HuH-7.5 (cell line): ENCODE measurements at regions not wholly inside any gene's neighbourhood (a gene's known extent, or its start where the extent isn't known, plus 50 kb on each side); places are given as distances from the start of the nearest gene placed in this dataset.

Experiments used
- DNase-seq: peaks from one replicate; pipeline ENCODE4 v3.0.0; 2011; ENCODE audit warnings: low spot score

DNA sequence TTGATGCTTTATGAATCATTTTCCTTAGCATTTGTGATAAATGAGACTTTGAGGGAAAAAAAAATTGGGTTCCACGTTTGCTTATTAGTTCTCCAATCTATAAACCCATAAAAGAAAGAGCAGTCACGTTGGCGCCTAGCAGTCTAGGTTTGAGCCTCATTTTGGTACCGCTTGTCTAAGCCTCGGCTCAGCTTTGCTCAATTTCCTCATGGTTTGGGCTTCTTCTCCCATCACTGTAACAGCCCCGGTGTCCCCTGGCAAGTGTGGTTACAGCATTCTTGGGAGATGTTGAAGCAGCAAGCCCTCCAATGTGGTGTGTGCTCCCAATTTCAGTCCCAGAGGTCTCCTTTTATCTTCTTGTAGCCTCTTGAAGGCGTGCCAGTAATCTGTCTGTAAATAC, 578.4 kb downstream of the CDK5RAP2 start:
- no peak for DNase-seq

DNA sequence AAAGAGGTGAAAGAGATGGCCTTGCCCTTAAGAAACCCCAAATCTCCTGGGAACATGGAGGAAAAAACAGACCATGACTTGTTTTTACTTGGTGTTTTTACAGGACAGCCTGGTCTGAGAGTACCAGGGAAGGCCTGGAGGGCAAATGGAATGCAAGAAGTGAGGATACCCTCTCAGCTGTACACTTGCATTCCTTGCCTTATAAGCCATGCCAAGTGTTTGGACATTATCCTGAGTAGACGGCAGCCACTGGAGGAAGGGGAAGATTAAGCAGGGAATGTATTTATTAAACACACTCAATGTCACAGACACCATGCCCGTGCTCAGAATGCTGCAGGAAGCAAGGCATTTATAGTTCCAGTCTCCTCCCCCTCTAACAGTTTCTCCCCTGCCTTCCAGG, 581.4 kb downstream of the CDK5RAP2 start:
- DNase-seq = no peak

DNA sequence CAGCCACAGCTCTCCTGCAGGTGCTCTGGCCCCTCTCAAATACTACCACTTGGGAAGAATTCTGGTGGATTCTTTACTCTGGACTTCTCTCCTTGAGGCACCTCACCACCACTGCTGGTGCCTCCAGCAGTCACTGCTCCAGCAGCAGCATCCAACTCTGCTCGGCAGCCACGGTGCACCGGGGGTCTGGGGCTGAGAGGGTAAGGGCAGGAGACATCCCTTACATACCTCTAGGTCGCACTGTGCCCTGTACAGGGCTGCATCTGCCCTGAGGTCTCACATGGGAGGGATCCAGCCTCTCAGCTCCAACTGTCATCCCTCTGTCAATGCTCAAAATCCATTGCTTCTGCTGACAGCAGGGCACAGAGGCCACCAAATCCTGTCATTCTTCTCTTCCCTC, 588.2 kb downstream of the CDK5RAP2 start:
- DNase-seq = no peak

DNA sequence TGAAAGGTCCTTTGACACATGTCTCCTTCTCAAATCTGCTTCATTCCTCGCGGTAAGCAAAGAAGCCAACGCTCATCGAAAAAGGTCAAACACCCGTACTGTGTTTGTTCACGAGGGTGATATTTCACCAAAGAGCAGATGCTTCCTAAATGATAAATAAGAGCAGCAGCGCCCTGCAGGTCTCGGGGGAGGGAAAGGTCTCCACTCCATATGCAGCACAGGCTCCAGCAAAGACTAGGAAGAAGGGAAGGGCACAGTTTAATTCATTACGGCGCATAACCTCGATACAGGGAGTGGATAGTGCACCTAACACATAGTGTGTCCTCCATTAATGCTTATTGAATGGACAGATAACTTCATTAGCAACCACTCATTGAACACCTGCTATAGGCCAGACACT, 593.3 kb downstream of the CDK5RAP2 start:
- DNase-seq = no peak

DNA sequence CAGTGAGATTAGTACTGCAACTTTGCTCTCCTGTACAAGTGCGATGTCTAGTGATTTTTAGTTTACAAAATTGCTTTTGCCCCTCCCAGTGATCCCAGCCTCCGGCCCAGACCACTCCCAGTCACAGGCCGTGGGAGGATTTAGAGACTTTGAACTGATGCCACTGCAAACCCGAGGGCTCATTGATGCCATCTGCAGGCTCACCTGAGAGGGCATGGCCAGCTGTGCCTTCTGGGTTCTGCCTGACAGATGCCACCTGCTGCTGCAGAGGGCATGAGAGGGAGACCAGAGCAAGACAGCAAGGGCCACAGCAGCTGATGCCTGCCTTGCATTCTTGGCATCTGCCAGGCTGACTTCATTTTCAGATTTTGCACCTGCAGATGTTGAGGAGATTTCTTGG, 593.8 kb downstream of the CDK5RAP2 start:
- no peak for DNase-seq

DNA sequence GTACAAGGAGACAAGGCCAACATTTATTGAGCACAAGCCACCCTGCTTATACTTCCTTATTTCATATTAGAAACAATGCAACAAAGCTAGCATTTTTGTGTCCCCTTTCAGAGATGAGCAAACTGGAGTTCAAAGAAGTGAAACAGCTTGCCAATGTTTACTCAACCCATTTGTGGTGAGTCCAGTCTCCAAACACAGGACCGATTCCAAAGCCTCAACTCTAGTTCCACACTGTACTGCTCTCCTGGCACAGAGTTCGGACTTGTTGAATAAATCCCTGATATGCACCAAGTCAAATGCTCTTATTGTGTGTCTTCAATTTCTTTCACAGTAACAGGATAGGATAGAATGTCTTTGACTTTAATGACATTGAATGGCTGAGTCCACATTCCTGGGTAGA, 604.8 kb upstream of the BRINP1 start:
- DNase-seq = no peak

DNA sequence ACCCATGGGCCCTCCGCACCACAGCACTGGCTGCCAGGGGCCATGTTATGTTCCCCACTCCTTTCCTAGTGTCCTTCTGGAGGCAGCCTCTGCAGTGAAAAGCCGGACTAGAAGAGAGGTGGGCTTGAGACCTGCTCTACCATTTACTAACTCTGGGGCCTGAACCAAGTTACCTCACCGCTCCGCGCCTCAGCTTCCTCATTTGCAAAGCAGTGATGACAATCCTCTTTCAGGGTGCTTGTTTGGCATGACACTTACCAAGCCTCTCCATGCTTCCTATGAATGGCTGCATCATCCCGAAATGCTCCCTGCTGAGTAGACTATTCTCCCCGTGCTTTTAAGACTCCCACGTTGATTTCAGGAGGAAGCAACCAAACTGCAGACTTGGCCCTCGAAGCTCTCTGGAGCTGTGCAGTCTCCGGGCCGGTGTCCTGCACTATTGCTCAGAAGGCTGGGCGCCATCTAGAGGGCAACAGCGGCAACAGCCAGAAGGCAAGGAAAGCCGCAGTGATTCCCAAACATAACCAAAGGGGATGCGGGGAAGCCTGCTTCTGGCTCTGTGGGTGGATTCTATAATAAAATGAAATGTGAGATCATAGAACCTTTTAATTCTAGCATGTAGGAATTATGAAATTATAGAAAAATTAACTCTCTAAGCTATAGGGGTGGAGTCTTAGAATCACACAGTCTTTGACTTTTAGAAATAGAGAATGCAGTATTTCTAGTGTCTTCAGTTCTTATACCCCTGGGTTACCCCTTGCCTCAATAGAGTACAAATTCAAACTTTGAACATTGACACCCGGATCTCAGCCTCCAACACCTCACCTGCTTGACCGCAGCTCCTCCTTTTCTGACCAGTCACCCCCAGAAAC, 599.8 kb upstream of the BRINP1 start:
- peak; percentile 68 for DNase-seq

DNA sequence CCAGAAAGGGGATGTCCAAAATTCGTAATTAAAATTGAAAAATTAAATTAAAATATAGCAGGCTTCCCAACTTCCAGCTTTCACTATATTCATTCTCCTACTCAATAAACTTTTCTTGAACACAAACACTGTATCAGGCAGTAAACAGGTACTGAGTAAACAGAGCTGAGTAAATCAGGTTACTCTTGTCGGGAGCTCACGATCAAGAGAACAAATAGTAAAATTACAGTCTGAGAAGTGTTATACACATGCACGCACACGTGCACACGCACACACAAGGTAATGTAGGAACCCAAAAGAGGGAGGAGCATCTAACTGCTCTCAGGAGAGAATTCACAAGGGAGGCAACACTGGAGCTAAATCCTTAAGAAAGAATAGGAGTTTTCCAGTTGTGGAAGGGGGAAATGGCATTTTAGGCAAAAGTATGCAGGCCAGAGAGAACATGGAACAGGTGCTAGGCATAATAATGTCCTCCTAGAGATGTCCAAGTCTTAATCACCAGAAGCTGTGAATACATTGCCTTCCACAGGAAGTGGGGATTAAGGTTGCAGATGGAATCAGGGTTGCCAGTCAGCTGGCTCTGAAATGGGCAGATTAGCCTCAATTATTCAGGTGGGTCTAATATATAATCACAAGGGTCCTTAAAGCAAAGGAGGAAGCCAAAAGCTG, 598.8 kb upstream of the BRINP1 start:
- no peak for DNase-seq

DNA sequence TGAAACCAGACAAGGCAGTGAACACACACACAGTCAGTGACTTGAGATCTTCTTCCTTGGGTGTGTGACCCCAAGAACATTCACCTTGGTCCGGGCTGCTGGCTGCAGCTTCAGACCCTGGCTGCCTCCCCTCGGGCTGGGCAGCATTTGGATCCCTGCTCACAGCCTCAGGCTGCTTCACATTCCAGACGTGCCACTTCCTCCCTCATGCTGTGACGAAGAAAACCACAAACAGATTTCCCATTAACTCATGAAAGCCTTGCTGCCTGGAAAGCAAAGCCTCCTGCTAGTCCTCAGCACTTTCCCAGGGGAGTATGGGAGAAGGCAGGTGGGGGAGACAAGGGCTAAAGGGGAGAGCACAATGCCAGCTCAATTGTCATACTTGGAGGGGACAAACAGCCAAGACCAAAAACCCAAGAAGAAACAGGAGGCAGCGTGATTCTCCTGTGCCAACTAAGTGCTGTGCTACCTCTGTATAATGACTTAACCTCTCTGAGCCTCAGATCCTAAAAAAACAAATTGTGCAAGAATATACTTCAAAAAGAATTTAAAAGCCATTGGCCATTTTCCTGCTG, 594.6 kb upstream of the BRINP1 start:
- no peak for DNase-seq

DNA sequence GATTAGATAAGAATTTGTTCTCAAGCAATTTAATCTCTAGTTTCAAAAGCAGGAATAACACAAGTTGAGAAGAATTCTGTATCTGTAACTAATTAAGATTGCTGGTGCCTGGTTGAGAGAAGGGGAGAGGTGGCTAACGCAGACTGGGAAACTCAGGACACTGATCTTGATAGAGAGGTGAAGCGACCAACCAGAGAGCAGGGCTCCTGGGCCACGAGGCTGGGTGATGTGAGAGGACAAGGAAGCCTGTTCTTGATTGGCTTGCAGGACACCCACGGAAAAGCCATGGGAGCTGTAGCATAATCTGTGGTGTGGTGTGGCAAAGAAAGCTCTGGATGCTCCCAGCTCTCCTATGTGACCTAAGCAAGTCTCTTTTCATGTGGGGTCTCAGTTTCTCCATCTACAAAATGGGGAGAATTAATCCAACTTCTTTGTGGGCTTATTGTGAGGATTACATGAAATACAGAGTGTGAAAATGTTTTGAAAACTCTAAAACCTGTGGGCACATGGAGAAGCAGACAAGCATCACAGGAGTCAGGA, 594.1 kb upstream of the BRINP1 start:
- no peak for DNase-seq

DNA sequence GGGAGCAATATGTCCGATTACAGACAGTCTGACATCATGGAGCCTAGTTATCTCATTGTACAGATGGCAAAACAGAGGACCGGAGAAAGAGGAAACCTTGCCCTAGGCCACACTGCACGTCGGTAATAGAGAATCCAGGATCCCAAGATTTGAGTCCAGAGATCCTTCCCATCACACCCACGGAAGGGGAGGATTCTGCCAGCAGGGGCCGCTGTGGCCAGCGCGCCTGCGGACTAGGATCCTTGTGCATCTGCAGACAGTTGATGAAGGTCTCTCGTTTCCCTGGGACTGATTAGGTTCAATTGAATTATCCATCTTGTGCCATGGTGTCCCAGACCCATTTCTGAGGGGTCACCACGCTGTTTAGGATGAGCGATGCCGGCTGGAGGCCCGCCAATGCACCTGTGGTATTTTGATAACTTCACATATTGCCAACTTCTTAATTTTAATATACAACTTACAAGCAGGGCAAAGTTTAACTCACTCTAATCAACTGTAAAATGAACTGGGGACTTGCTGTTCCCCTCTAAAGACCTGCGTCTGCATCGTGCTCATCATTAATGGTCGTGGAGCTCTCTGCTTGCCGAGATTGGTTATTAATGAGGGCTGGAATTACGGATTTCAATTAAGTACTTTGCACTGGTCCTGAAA, 592.7 kb upstream of the BRINP1 start:
- peak; percentile 47 for DNase-seq

DNA sequence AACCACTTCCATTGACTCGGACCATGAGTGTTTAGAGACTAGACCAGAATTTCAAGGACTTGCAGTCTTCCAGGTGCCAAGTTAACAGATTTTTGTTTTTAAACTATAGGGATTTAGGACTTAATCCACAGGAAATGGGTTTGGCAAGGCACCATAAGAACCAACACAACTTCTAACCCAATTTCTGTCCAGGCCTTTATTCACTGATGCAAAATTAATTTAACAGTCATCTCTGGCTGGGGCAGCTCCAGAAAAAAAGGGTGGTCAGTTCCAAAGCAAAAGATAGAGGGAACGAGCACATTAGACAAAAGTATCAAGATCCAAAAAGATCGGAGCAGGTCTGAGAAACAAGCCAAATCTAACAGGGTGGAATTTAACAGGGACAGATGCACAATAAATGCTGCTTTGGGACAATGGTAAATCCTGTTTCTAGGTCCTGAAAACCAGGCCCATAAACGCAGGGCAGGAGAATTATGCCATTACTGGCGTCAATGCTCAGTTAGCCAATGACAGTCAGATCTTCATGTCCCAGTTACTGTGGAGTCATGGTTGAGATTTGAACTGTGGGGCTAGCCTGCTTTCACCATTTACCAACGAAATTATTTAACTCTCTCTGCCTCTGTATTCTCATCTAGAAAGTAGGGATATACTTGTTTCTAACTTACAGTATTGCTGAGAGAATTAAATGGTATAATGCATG, 590.8 kb upstream of the BRINP1 start:
- DNase-seq = no peak

DNA sequence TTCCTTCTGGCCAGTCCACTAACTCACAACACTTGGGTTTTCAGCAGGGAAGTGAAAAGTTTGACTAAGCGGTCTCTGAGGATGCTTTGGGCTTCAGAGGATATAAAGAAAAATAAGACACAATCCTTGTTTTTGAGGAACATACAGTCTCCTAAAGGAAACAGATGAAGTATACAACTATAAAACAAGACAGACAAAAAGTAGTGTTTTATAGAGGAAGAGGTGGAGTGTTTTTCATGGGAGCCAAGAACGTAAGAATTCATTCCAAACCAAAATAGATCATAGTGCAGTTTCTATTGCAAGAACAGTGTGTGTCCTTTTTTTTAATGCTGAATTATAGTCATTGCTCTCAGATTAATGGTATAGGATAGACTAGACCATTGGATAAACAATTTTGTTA, 586.9 kb upstream of the BRINP1 start:
- DNase-seq = no peak

DNA sequence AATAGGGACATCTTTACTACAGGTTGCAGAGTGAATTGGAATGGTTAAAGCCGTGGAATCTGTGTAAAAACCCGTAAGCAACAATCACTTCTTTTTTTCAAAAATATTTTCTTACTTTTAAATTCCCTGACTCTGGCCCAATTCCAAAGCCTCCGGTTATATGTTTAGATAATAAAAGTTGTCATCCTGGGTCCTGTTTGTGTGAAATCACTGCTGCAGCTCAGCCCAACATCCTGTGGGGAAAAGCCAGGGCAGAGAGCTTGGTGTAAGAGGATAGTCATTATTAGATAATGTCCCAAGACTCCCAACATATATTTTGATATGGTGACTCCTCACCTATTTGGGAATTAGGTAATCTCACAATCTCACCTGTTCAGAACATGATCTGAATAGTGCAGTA, 586.0 kb upstream of the BRINP1 start:
- no peak for DNase-seq

DNA sequence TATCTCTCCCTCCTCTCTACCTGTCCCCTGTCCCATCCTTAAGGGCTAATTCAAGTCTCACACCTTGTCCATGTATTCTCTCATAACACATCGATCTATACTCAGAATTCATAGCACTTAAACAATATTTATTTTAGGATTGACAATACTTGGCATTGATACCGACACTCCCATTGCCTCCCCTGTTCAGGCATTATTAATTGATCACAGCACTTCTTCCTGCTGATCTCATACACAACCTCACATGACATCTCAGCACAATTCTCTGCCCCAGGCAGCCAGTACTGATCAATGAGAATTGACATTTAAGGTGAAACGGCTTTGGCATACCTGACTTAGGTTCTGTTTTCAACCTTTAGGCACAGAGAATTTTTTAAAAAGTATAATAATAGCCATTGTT, 582.4 kb upstream of the BRINP1 start:
- DNase-seq = no peak

DNA sequence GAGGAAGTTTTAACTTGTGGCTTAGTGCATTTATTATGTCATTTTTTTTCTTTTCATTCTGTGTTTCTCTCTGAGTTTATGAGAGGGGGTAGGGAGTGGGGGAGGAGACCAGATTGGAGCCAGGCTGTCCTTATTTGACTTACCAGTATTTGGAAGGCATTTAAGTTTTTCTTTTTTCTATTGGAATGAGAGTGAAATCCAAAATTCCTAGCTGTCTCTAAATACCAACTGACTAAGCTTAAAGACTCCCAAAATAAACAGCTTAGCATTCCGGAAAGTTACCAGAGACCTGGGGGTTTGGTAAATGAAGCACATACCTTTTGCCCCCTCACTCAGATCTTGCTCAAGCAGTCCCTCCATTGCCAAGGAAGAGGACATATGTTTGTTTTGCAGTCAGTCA, 581.9 kb upstream of the BRINP1 start:
- DNase-seq = no peak

DNA sequence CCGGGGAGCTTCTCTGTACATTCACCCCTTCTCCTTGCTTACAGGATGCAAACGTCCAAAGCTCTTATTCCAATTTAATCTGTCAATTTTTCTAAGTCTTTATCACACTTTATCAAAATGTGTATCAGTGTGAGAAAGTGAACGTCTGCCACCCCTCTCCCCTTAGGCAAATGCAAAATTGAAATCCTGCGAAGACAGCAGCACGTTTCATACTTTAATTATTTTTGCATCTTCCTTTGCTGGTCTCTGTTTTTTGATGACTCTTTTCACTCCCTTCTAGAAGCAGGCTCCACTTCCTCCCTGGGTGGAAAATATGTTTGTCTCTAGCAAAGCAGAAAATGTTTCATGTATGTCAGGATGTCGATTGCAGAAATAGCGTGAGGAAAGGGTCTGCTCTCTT, 576.5 kb upstream of the BRINP1 start:
- no peak for DNase-seq

DNA sequence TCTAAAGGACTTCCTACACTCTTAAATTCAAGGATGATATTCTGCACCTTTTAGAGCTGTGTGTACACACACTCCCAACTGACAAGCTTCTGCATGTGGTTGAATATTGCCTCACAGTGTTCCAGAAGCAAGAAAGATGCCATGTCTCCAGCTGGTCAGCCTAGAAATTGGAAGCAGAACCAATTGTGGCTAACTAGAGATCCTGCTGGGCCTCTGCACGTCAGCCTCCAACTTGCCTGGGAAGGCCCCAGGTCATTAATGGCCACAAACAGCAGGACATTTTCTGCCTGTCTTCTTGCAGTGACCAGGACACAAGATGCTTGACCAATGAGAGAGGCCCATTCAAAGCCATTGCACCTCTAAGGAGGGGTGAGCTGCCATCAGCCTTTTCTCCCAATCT, 571.9 kb upstream of the BRINP1 start:
- no peak for DNase-seq

DNA sequence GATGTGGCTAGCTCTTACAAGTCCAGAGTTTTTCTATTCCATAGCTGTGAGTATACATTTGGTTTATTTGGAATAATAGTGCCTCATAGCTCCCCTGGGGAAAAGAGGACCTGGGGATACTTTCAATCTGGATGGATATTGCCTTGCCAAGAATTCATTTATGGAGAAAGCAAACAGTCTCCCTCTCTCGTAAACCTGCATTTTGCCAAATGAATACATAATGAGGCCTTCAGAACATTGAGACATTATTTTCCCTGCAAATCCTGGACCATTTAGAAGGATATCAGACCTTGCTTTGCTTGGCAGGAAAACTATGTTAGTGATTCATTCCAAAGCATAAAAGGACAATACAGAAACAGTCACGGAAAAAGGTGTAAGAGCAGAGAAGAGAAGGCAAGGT, 569.6 kb upstream of the BRINP1 start:
- DNase-seq = no peak

DNA sequence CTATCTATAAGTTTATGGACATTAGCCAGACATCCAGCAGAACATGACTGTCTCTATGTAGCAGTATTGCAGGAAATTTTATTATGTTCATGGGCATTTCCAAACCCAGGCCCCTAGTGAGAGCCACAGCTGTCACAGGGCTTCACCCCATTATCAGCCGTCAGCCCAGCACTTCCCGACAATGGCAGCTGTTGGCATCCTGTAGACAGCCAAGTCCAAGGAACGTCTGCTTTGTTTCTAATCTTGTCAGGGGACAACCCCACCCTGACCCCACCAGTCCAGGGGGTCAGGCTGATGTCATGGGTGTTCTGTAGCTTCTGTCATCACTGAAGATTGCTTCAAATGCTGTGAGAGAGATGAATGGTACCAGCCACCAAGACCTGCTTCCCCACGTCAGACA, 565.3 kb upstream of the BRINP1 start:
- DNase-seq = no peak

DNA sequence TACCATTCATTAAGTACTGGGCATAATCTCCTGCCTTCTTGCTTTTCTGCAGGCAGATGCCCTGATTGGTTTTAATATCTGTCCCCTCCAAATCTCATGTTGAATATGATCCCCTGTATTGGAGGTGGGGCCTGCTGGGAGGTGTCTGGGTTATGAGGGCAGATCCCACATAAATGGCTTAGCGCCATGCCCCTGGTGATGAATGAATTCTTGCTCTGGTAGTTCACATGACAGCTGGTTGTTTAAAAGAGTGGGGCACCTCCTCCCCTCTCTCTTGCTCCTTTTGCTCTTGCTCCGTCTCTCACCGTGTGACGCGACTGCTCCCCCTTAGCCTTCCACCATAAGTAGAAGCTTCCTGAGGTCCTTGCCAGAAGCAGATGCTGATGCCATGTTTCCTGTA, 564.0 kb upstream of the BRINP1 start:
- DNase-seq = no peak

DNA sequence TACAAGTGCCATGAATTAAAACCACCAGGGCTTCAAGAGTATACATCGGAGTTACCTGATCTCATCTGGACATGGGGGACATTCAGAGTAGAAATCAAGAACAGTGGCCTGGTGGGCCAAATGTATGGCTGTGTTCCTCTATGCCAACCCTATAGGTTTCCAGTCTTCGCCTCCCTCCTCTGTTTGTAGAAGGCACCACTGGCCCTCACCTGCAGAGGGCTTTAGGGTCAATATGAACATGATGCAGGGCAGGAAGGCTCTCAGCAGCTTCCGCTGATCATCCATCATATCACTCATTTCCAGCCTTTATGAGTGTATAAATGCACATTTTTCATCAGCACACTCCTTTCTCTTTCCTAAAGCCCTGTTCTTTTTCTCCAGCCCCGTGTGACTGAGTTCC, 555.5 kb upstream of the BRINP1 start:
- no peak for DNase-seq
